ENCODE measurements at regions not wholly inside any gene's neighbourhood (a gene's known extent, or its start where the extent isn't known, plus 50 kb on each side); places are given as distances from the start of the nearest gene placed in this dataset.

- peak; percentile 10 for DNase-seq (ENCODE audit: unreplicated experiment)
- H3K9me3 Mint-ChIP-seq (ENCODE audit: unreplicated experiment) = no peaks in the 10 kb centered on the region
- H3K4me1 Mint-ChIP-seq (ENCODE audit: insufficient read depth, unreplicated experiment) = no peaks in the 10 kb centered on the region
- TF ChIP-seq CTCF (IDR thresholded peaks at IDR 0.05; ENCODE audit: unreplicated experiment) = no peak
- intact Hi-C loops (cut with micrococcal nuclease) = no loop called here
- no peaks in the 10 kb centered on the region for H3K36me3 Mint-ChIP-seq (ENCODE audit: insufficient read depth, unreplicated experiment)
- no peak overlapping the region for H3K4me3 Mint-ChIP-seq (ENCODE audit: unreplicated experiment)
- ChIA-PET POLR2A (no interaction called here), CTCF (interaction anchor here (0.7 to 1.4 kb wide), 2 partner anchors 788 to 804 kb away, joined by 4 read pairs; no protein-coding TSS in a partner anchor)
- no peak overlapping the region for H3K27ac Mint-ChIP-seq (ENCODE audit: low read depth, unreplicated experiment)
- BruUV-seq (replicated peaks) = no TSS peak
- H3K27me3 Mint-ChIP-seq (ENCODE audit: insufficient read depth, unreplicated experiment) = peaks cover 17% of the 10 kb centered on the region
These were observed 148.0 kb downstream of the ANKRD7 start for GRCh38 chr7:118372530-118372929.

GRCh38 chr7:118389629-118390028 is 165.1 kb downstream of the ANKRD7 start:
- H3K4me1 Mint-ChIP-seq (ENCODE audit: insufficient read depth, unreplicated experiment) = no peaks in the 10 kb centered on the region
- intact Hi-C loops (cut with micrococcal nuclease) = no loop called here
- H3K27me3 Mint-ChIP-seq (ENCODE audit: insufficient read depth, unreplicated experiment) = peaks cover 54% of the 10 kb centered on the region
- ChIA-PET POLR2A (no interaction called here), CTCF (no interaction called here)
- DNase-seq (ENCODE audit: unreplicated experiment) = no peak
- no peaks in the 10 kb centered on the region for H3K36me3 Mint-ChIP-seq (ENCODE audit: insufficient read depth, unreplicated experiment)
- no peak for TF ChIP-seq CTCF (IDR thresholded peaks at IDR 0.05; ENCODE audit: unreplicated experiment)
- H3K27ac Mint-ChIP-seq (ENCODE audit: low read depth, unreplicated experiment) = no peak overlapping the region
- no TSS peak for BruUV-seq (replicated peaks)
- H3K9me3 Mint-ChIP-seq (ENCODE audit: unreplicated experiment) = no peaks in the 10 kb centered on the region
- H3K4me3 Mint-ChIP-seq (ENCODE audit: unreplicated experiment) = no peak overlapping the region

DNA sequence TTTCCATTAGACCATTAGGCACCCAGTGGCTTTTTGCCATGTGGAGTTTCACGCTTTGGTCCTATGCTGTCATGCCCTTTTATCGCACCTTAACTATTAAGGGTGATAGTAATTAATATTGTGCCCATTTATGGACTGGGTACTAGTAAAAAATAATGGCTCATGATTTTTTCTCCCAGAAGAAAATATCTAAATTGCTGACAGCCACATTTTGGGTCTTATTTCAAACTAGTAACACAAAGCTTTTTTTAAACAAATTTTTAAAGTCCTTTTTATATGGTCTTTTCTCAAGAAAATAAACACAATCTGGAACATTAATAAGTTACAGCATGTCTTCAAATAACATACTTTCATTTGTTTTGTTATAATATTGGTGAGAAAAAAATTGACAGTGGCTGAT is 179.7 kb downstream of the ANKRD7 start:
- CTCF ChIA-PET = no interaction called here
- Mint-ChIP-seq H3K4me1 (ENCODE audit: insufficient read depth, unreplicated experiment) (no peaks in the 10 kb centered on the region), H3K27me3 (ENCODE audit: insufficient read depth, unreplicated experiment) (peaks cover 76% of the 10 kb centered on the region), H3K27ac (ENCODE audit: low read depth, unreplicated experiment) (no peak overlapping the region), H3K36me3 (ENCODE audit: insufficient read depth, unreplicated experiment) (no peaks in the 10 kb centered on the region), H3K4me3 (ENCODE audit: unreplicated experiment) (no peak overlapping the region), H3K9me3 (ENCODE audit: unreplicated experiment) (no peaks in the 10 kb centered on the region)
- TF ChIP-seq CTCF (IDR thresholded peaks at IDR 0.05; ENCODE audit: unreplicated experiment) = no peak
- intact Hi-C loops (cut with micrococcal nuclease) = no loop called here
- DNase-seq (ENCODE audit: unreplicated experiment) = no peak
- BruUV-seq (replicated peaks) = no TSS peak
- POLR2A ChIA-PET = no interaction called here

DNA sequence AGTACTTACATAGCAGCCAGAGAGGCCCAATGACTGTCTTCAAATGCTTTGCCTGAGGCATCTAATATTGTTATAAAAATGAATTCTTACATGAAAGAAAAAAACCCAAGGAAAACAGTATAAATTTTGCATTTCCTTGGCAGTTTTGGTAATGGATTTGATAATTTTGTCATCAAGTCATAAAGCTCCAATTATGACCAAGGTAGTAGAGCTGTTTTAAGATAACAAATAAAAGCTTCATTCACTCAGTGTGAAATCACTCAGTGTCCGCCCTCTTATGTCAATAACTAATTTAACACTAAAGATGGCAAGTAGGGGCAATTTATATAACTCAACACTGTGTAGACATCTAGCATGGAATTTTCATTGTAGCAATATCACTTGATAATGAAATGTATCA is 193.9 kb downstream of the ANKRD7 start:
- Mint-ChIP-seq H3K27ac (ENCODE audit: low read depth, unreplicated experiment) (no peak overlapping the region), H3K9me3 (ENCODE audit: unreplicated experiment) (no peaks in the 10 kb centered on the region), H3K27me3 (ENCODE audit: insufficient read depth, unreplicated experiment) (peaks cover 67% of the 10 kb centered on the region), H3K36me3 (ENCODE audit: insufficient read depth, unreplicated experiment) (no peaks in the 10 kb centered on the region), H3K4me3 (ENCODE audit: unreplicated experiment) (no peak overlapping the region), H3K4me1 (ENCODE audit: insufficient read depth, unreplicated experiment) (no peaks in the 10 kb centered on the region)
- intact Hi-C loops (cut with micrococcal nuclease) = no loop called here
- no peak for DNase-seq (ENCODE audit: unreplicated experiment)
- ChIA-PET CTCF (no interaction called here), POLR2A (no interaction called here)
- no TSS peak for BruUV-seq (replicated peaks)
- TF ChIP-seq CTCF (IDR thresholded peaks at IDR 0.05; ENCODE audit: unreplicated experiment) = no peak

Data from MCF 10A (cell line).